ENCODE measurements at regions not wholly inside any gene's neighbourhood (a gene's known extent, or its start where the extent isn't known, plus 50 kb on each side); places are given as distances from the start of the nearest gene placed in this dataset.

- Histone ChIP-seq H3K4me3 (no peak overlapping the region), H3K27me3 (no peaks in the 10 kb centered on the region), H3K36me3 (ENCODE audit: low read depth, missing control alignments) (no peaks in the 10 kb centered on the region), H3K9me3 (no peaks in the 10 kb centered on the region), H3K27ac (no peak overlapping the region), H3K4me1 (peaks cover 16% of the 10 kb centered on the region)
- intact Hi-C loops (cut with DNase I; ENCODE audit: low total_unique reads) = no loop called here
- 62 to 65% methylated on average over 1 of the region's 1 CpG for WGBS, 2 donors
- no peak for DNase-seq
- TF ChIP-seq CTCF (IDR thresholded peaks at IDR 0.05) (no peak), POLR2A (IDR thresholded peaks at IDR 0.05) (no peak)
Observed at GRCh38 chr3:72142028-72142427, 357.1 kb upstream of the PROK2 start.

GRCh38 chr3:72141264-72141663 lies 356.3 kb upstream of the PROK2 start:
- DNase-seq = no peak
- Histone ChIP-seq H3K4me1 (peaks cover 16% of the 10 kb centered on the region), H3K27ac (no peak overlapping the region), H3K4me3 (no peak overlapping the region), H3K36me3 (ENCODE audit: low read depth, missing control alignments) (no peaks in the 10 kb centered on the region), H3K27me3 (no peaks in the 10 kb centered on the region), H3K9me3 (no peaks in the 10 kb centered on the region)
- 96 to 100% methylated on average over 1 of the region's 1 CpG for WGBS, 2 donors
- TF ChIP-seq CTCF (IDR thresholded peaks at IDR 0.05) (no peak), POLR2A (IDR thresholded peaks at IDR 0.05) (no peak)
- intact Hi-C loops (cut with DNase I; ENCODE audit: low total_unique reads) = no loop called here

DNA sequence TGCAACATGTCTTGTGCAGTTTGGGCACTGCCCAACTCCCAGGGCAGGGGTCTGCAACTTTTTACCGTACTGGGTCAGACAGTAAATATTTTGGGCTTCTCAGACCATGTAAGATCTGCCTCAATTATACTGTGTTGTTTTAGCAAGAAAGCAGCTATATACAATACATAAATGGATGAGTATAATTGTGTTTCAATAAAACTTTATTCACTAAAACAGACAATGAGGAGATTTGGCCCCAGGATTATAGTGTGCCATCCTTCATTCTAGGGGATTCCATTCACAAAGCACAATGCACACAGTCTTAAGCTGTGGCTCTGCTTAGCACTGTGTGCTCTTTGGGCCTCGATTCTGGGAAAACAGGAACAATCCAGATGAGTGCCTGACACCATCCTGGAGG lies 354.4 kb upstream of the PROK2 start:
- intact Hi-C loops (cut with DNase I; ENCODE audit: low total_unique reads) = no loop called here
- H3K4me3 ChIP-seq = no peak overlapping the region
- TF ChIP-seq CTCF (IDR thresholded peaks at IDR 0.05) (no peak), POLR2A (IDR thresholded peaks at IDR 0.05) (no peak)
- no peak overlapping the region for H3K27ac ChIP-seq
- no peaks in the 10 kb centered on the region for H3K9me3 ChIP-seq
- H3K36me3 ChIP-seq (ENCODE audit: low read depth, missing control alignments) = no peaks in the 10 kb centered on the region
- 93% methylated on average over 2 of the region's 2 CpGs for WGBS, 2 donors
- peaks cover 6% of the 10 kb centered on the region for H3K4me1 ChIP-seq
- H3K27me3 ChIP-seq = no peaks in the 10 kb centered on the region
- DNase-seq = no peak

GRCh38 chr3:72137865-72138861 lies 353.2 kb upstream of the PROK2 start:
- intact Hi-C loops (cut with DNase I; ENCODE audit: low total_unique reads) = no loop called here
- WGBS, 2 donors = 66 to 77% methylated on average over 7 to 9 of the region's 9 CpGs
- TF ChIP-seq POLR2A (IDR thresholded peaks at IDR 0.05) (no peak), CTCF (IDR thresholded peaks at IDR 0.05) (no peak)
- no peaks in the 10 kb centered on the region for H3K36me3 ChIP-seq (ENCODE audit: low read depth, missing control alignments)
- no peak overlapping the region for H3K27ac ChIP-seq
- H3K9me3 ChIP-seq = no peaks in the 10 kb centered on the region
- no peak overlapping the region for H3K4me3 ChIP-seq
- no peak for DNase-seq
- H3K4me1 ChIP-seq = no peaks in the 10 kb centered on the region
- no peaks in the 10 kb centered on the region for H3K27me3 ChIP-seq

- no peak overlapping the region for H3K27ac ChIP-seq
- no peaks in the 10 kb centered on the region for H3K27me3 ChIP-seq
- no peaks in the 10 kb centered on the region for H3K4me1 ChIP-seq
- no peaks in the 10 kb centered on the region for H3K36me3 ChIP-seq (ENCODE audit: low read depth, missing control alignments)
- no peaks in the 10 kb centered on the region for H3K9me3 ChIP-seq
- no peak overlapping the region for H3K4me3 ChIP-seq
- TF ChIP-seq POLR2A (IDR thresholded peaks at IDR 0.05) = no peak
- TF ChIP-seq CTCF (IDR thresholded peaks at IDR 0.05) = no peak
- DNase-seq = no peak
- WGBS, 2 donors = 79 to 89% methylated on average over 5 of the region's 5 CpGs
- intact Hi-C loops (cut with DNase I; ENCODE audit: low total_unique reads) = no loop called here
Observed at GRCh38 chr3:72135636-72136035, 350.7 kb upstream of the PROK2 start.

Data from testis (tissue), 2 donors.